NCI-H1092 treated with DMSO at 0.1 percent for 48 hours (cell line): ENCODE measurements at regions not wholly inside any gene's neighbourhood (a gene's known extent, or its start where the extent isn't known, plus 50 kb on each side); places are given as distances from the start of the nearest gene placed in this dataset.
A peak's percentile ranks its signal among the peaks of the same experiment; 100 is the strongest.

Experiments used
- DNase-seq: peaks from one replicate; lab custom pipeline; 2025; lab: John Stamatoyannopoulos, UW

GRCh38 chr5:124583469-124584350 is 162.7 kb downstream of the ZNF608 start:
- DNase-seq, result no peak

DNA sequence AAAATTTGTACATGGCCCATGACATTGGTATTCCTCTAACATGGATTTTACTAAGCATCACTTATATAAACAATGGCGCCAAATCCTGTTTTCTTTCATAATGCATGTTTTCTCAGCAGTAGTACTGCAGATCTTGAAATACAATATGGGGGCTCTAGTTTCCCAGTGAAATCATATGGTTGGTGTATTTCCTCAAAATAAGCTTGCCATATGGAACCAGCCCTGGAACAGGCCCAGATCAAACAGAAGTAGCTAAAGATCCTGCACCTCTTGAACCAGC is 163.9 kb downstream of the ZNF608 start:
- DNase-seq, result peak; percentile 21

DNA sequence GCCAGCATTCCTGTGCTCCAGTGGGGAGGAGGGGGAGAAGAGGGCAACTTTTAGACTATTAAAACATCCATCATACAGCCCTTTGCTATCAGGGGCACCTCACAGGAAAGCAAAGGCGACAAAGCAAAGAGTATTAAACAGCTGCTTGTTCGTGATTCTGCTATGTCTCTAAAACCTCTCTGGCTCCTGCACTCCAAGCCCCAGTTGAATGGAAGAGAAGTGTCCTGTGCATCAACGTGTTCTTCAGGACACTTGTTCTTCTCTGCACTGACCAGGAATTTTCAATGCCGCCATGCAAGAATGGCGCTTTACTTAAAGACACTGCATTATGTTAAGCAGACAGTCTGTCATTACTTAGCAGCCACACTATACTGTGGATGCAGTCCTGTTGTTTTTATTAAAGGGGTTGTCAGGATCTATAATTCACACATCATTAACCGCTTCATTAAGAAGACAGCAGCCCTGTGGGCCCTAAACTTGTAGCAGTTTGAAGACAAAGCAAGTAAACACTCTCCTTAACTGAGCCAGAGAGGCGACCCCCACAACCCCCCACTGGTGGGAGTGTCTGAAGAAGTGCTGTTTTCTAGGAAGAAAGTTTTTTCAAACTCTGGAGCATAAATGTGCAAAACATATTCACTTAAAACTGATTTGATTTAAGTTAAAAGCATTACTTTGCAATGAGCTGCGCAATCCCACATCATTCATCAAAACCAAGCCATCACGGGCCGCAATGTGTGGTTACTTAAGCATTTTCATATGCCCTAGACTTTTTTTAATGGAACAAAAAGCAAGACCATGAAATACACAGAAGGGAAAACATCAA is 164.5 kb downstream of the ZNF608 start:
- no peak for DNase-seq

DNA sequence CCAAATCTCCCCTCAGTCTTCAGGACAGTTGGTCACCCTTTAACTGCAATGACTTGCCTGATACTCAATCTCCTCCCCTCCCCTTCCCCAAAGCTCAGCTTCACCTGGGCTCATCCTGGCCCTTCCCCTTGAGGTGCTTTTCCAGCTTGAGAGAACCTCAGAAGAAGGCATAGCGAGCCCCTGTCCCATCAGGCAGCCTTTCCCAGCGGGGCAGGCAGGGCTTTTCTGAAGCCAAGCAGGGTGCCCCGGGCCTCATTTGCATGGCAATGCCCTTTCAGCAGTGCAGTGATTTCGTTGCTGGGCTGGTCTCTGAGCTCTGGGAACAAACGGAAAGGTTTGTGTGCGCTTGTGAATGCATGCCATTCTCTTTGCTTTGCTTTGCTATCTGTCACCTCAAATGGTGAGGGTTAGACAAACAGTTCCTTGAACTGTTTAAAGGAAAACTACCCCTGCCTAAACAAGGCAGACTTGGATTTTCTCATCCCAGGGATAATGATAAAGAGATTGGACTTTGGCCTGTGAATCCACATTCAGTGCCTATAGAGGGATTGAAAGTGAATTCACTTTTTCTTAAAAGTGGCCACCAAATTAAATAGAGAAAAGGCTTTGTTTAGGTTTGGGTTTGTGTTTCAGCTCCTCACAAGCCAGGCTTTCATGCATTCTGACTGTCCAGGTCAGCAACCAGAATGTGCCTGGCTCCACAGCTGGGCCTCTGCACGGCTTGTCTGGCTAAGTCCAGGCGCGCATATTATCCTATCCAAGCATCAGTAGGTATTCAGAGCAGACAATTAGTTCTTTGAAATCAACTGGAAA is 165.3 kb downstream of the ZNF608 start:
- no peak for DNase-seq

GRCh38 chr5:124580512-124580911 is 165.9 kb downstream of the ZNF608 start:
- no peak for DNase-seq

DNA sequence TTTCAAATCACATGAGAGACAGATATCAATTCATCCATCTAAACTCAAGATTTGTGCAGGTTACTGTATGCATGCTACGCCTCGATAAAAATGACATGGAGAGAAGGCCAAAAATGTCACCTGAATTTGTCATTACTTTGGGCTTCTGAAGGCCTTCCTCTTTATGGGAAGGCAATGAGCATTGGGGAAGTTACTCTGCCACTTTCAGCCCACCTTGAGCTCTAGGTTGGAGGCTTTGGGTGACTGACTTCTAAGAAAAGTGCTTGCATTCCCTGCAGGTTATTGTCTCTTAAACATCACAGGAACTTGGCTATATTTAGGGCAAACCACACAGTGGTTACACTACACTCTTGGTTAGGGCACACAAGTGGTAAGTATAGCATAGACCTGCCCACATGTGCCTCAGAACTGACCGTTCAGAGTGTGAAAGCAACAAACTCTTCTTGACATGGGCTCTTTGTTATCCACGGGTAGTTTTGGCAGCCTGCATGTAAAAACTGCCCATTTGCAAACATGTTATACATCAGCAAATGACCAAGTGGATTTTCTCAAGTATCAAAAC is 169.5 kb downstream of the ZNF608 start:
- DNase-seq, result no peak

- no peak for DNase-seq
Observed at GRCh38 chr5:124575725-124576124, 170.7 kb downstream of the ZNF608 start.

GRCh38 chr5:124574521-124575436 is 171.7 kb downstream of the ZNF608 start:
- DNase-seq, result no peak

DNA sequence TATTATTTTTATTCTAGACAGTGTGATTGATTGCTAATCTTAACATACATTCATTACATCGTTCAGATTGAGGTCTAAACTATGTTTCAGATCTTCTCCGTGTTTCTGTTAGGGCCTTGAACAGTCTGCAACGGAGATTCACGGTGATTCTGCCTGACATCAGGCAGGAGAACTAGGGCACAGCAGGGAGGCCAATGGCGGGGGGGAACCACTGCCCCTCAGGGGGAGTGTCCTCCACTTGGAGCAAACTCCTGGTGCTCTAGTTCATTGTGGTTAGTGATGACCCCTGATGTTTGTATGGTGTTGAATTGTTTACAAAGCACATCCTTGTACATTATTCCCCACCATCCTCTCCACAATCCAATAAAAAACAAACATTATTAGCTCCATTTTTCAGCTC is 173.5 kb downstream of the ZNF608 start:
- DNase-seq, result no peak

DNA sequence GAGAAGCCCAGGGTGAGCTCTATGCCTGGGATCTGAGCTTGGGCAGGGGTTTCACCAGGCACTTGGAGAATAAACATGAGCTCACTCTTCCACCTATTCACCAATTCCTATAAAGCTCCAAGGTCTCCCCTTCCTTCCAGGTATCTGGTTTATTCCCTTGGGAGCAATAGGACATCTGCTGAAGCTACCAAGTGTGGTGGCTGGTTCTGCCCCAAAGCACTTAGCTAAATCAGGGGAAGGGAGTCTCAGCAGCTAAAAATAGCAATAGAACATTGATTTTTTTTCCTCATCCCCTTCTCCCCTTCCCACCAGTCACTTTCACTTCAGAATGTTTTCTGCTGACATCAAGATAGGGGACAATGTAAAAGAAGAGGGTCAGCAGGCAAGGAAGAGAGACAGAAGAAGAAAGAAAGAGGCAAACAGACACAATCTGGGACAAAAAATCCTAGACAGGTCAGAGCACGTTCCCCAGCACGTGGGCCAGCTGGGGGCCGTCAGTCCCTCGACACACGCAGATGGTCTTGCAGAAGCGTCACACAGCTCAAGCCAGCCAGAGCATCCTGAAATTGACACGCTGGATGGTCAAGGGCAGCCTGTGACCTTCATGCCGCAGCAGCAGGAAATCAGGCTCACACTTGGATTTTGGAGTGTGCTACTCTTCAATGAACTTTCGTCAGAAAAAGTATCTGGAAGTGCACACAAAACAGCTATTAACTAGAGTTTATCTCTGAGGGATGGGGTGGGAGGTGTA is 176.0 kb downstream of the ZNF608 start:
- no peak for DNase-seq

GRCh38 chr5:124566875-124567450 is 179.5 kb downstream of the ZNF608 start:
- no peak for DNase-seq

GRCh38 chr5:124561451-124561850 is 185.0 kb downstream of the ZNF608 start:
- DNase-seq, result no peak

GRCh38 chr5:124560370-124560769 is 186.1 kb downstream of the ZNF608 start:
- no peak for DNase-seq

DNA sequence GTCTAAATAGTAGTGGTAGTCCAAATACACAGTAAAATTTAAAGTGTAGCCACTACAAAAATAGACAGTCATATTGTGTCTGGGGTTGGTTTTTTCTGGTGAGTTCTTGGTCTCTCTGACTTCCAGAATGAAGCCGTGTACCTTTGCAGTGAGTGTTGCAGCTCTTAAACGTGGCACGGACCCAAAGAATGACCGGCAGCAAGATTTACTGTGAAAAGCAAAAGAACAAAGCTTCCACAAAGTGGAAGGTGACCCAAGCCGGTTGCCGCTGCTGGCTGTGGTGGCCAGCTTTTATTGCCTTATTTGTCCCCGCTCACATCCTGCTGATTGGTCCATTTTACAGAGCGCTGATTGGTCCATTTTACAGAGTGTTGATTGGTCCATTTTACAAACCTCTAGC is 188.7 kb downstream of the ZNF608 start:
- no peak for DNase-seq

DNA sequence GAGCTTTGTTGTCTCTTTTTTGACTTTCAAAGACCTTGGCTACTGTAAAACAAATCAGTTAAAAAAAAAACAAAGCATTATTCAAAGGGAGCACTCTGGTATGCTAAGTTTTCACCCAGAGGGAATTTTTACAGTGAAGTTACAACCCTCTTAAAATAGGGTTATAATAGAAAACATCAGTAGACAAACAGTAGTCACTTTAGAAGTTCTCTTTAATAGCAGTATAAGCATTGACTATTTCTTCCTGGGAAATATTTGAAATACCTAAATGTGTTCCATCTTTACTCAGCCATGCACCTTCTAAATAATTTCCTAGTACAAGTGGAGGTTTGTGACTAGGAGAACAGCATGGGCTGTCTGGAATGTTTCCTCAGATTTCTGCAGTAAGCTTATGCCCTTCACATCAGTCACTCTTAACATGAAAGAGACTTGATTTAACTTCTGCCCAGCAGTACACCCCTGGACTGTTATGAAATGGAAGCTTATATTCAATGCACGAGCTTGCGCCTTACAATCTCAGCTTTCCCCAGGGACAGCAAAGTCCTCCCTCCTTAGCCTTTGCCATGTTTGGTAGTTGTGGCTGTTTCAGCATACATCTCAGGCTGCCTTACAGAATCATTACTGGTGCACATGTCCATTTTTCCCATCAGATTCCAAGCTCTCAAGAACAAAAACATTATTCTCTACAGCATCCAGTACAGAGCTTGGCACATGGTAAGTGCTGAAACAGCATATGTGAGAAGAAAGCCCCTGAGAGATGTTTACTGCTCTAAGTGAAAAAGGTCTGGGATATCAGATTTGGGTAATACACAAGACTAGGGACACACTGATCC is 191.5 kb downstream of the ZNF608 start:
- DNase-seq, result no peak

- no peak for DNase-seq
Observed at GRCh38 chr5:124553911-124554310, 192.5 kb downstream of the ZNF608 start.

- DNase-seq, result no peak
Observed at GRCh38 chr5:124552526-124552925, 193.9 kb downstream of the ZNF608 start.

GRCh38 chr5:124551939-124552279 is 194.5 kb downstream of the ZNF608 start:
- DNase-seq, result no peak

DNA sequence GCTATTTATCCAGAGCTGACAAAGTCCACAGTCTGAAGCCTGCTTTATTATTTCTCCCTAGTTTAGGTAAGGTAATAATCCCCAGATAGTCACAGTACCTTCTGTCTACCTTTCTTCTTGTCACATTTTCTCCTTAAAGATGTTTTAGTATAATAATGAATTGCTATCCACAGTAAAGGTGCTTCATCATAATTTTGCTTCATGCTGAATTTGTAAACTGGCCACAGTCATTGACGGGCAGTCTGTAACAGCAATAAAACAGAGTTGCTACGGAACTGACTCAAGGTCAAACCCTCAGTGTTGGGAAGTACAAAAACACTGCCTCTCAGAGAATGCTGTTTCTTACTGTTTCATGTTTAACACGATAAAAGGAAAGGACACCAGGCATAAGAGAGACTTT is 195.7 kb downstream of the ZNF608 start:
- no peak for DNase-seq
